ENCODE measurements at regions not wholly inside any gene's neighbourhood (a gene's known extent, or its start where the extent isn't known, plus 50 kb on each side); places are given as distances from the start of the nearest gene placed in this dataset.

DNA sequence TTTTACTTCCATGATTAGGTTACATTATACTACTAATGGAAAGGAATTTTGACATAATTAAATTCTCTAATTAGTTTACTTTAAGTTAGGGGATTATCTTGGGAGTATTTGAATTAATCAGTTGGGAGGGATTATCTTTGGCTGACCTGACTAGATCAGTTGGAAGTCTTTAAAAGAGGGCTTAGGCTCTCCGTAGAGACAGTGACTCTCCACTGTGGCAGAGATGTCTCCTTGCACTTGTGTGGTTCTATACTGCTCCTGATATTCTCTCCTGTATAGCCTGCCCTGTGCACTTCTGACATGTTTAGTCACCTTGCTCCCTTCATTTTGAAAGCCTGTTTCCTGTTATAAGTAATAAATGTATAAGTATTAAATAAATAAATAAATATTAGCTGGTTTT is 1612.3 kb upstream of the PRR20A start:
- H3K27me3 ChIP-seq (ENCODE audit: control insufficient read depth, insufficient read depth, low read length), result no peaks in the 10 kb centered on the region
- no CpG with 5 or more reads among the region's 1 CpG for WGBS (ENCODE audit: insufficient coverage, insufficient read length)
- no peak for DNase-seq (ENCODE audit: low read depth, low spot score)
- H3K36me3 ChIP-seq (ENCODE audit: control insufficient read depth, insufficient read depth, low read length), result no peaks in the 10 kb centered on the region
- H3K4me1 ChIP-seq (ENCODE audit: control insufficient read depth, insufficient read depth, low read length), result no peaks in the 10 kb centered on the region
- H3K4me3 ChIP-seq (ENCODE audit: low read length), result no peak overlapping the region
- H3K27ac ChIP-seq (ENCODE audit: low read length), result no peak overlapping the region
- no peaks in the 10 kb centered on the region for H3K9me3 ChIP-seq (ENCODE audit: control insufficient read depth, insufficient read depth, low read length)

- Histone ChIP-seq H3K36me3 (ENCODE audit: control insufficient read depth, insufficient read depth, low read length) (no peaks in the 10 kb centered on the region), H3K27ac (ENCODE audit: low read length) (no peak overlapping the region), H3K4me1 (ENCODE audit: control insufficient read depth, insufficient read depth, low read length) (no peaks in the 10 kb centered on the region), H3K9me3 (ENCODE audit: control insufficient read depth, insufficient read depth, low read length) (no peaks in the 10 kb centered on the region), H3K27me3 (ENCODE audit: control insufficient read depth, insufficient read depth, low read length) (no peaks in the 10 kb centered on the region), H3K4me3 (ENCODE audit: low read length) (no peak overlapping the region)
- DNase-seq (ENCODE audit: low read depth, low spot score), result no peak
- WGBS (ENCODE audit: insufficient coverage, insufficient read length), result no CpG with 5 or more reads among the region's 1 CpG
Measured at GRCh38 chr13:55534306-55534705, 1606.4 kb upstream of the PRR20A start.

GRCh38 chr13:55538424-55538823 is 1602.3 kb upstream of the PRR20A start:
- Histone ChIP-seq H3K4me3 (ENCODE audit: low read length) (no peak overlapping the region), H3K27ac (ENCODE audit: low read length) (no peak overlapping the region), H3K27me3 (ENCODE audit: control insufficient read depth, insufficient read depth, low read length) (no peaks in the 10 kb centered on the region), H3K36me3 (ENCODE audit: control insufficient read depth, insufficient read depth, low read length) (no peaks in the 10 kb centered on the region), H3K9me3 (ENCODE audit: control insufficient read depth, insufficient read depth, low read length) (no peaks in the 10 kb centered on the region), H3K4me1 (ENCODE audit: control insufficient read depth, insufficient read depth, low read length) (no peaks in the 10 kb centered on the region)
- no CpG with 5 or more reads among the region's 2 CpGs for WGBS (ENCODE audit: insufficient coverage, insufficient read length)
- no peak for DNase-seq (ENCODE audit: low read depth, low spot score)

DNA sequence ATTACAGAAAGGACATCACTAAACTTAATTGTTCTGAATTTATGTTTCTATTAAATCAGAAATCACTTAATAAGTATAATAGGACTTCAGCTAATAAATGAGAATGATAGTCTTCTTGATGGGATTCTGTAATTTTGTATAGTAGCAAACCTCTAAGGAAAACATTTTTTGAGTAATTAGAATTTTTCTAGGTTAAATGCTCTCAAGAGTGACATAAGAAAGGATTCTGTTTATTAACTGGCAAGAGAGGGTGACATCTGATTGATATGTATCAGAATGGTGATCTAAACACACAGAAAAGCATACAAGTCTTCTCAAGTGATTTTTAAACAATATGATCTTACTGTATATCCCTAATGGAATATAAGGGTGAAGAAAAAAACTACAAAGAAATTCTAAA is 1597.7 kb upstream of the PRR20A start:
- Histone ChIP-seq H3K4me3 (ENCODE audit: low read length) (no peak overlapping the region), H3K4me1 (ENCODE audit: control insufficient read depth, insufficient read depth, low read length) (no peaks in the 10 kb centered on the region), H3K27ac (ENCODE audit: low read length) (no peak overlapping the region), H3K9me3 (ENCODE audit: control insufficient read depth, insufficient read depth, low read length) (no peaks in the 10 kb centered on the region), H3K36me3 (ENCODE audit: control insufficient read depth, insufficient read depth, low read length) (no peaks in the 10 kb centered on the region), H3K27me3 (ENCODE audit: control insufficient read depth, insufficient read depth, low read length) (no peaks in the 10 kb centered on the region)
- DNase-seq (ENCODE audit: low read depth, low spot score), result no peak

DNA sequence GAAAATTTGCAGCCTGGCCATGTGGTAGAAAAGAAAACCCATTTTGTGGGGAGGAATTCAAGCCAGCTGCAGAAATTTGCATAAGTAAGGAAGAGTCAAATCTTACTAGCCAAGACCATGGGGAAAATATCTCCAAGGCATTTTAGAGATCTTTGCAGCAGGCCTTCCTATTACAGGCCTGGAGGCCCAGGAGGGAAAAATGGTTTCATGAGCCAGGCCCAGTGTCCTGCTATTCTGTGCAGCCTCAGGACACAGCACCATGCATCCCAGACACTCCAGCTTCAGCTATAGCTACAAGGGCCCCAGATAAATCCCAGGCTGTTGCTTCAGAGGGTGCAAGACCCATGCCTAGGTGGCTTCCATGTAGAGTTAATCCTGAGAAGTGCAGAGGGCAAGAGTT is 1590.1 kb upstream of the PRR20A start:
- H3K27ac ChIP-seq (ENCODE audit: low read length), result no peak overlapping the region
- no peaks in the 10 kb centered on the region for H3K27me3 ChIP-seq (ENCODE audit: control insufficient read depth, insufficient read depth, low read length)
- peaks cover 6% of the 10 kb centered on the region for H3K9me3 ChIP-seq (ENCODE audit: control insufficient read depth, insufficient read depth, low read length)
- H3K4me3 ChIP-seq (ENCODE audit: low read length), result no peak overlapping the region
- no peaks in the 10 kb centered on the region for H3K4me1 ChIP-seq (ENCODE audit: control insufficient read depth, insufficient read depth, low read length)
- H3K36me3 ChIP-seq (ENCODE audit: control insufficient read depth, insufficient read depth, low read length), result peaks cover 4% of the 10 kb centered on the region; the same call in 1 of the 2 replicates
- no peak for DNase-seq (ENCODE audit: low read depth, low spot score)

DNA sequence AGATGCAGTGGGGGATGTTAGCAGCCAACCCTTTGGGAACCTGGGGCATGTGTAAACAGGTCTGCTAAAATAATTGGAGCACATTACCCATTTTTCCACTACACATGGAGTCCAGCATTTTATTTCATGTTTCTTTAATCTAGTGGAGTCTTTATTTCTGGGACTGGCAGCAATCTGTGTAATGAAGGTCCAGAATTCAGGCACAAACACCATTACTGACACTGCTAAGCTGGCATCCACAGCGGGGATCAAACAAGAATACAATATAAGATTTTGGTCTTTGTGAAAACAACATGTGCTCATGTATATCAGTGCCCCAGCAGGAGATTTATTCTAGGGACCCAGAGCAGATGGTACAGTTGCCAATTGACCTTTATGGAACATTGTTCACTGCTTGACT is 1587.0 kb upstream of the PRR20A start:
- Histone ChIP-seq H3K36me3 (ENCODE audit: control insufficient read depth, insufficient read depth, low read length) (peaks cover 4% of the 10 kb centered on the region; the same call in 1 of the 2 replicates), H3K9me3 (ENCODE audit: control insufficient read depth, insufficient read depth, low read length) (peaks cover 6% of the 10 kb centered on the region), H3K4me3 (ENCODE audit: low read length) (no peak overlapping the region), H3K4me1 (ENCODE audit: control insufficient read depth, insufficient read depth, low read length) (no peaks in the 10 kb centered on the region), H3K27ac (ENCODE audit: low read length) (no peak overlapping the region), H3K27me3 (ENCODE audit: control insufficient read depth, insufficient read depth, low read length) (no peaks in the 10 kb centered on the region)
- DNase-seq (ENCODE audit: low read depth, low spot score), result no peak
- no CpG with 5 or more reads among the region's 1 CpG for WGBS (ENCODE audit: insufficient coverage, insufficient read length)

GRCh38 chr13:55554741-55555140 is 1586.0 kb upstream of the PRR20A start:
- no CpG with 5 or more reads among the region's 1 CpG for WGBS (ENCODE audit: insufficient coverage, insufficient read length)

GRCh38 chr13:55560331-55560730 is 1580.4 kb upstream of the PRR20A start:
- no peaks in the 10 kb centered on the region for H3K4me1 ChIP-seq (ENCODE audit: control insufficient read depth, insufficient read depth, low read length)
- no peak overlapping the region for H3K4me3 ChIP-seq (ENCODE audit: low read length)
- H3K9me3 ChIP-seq (ENCODE audit: control insufficient read depth, insufficient read depth, low read length), result no peaks in the 10 kb centered on the region
- no peaks in the 10 kb centered on the region for H3K36me3 ChIP-seq (ENCODE audit: control insufficient read depth, insufficient read depth, low read length)
- DNase-seq (ENCODE audit: low read depth, low spot score), result no peak
- H3K27me3 ChIP-seq (ENCODE audit: control insufficient read depth, insufficient read depth, low read length), result no peaks in the 10 kb centered on the region
- H3K27ac ChIP-seq (ENCODE audit: low read length), result no peak overlapping the region

More at GRCh38 chr13:55554741-55555140, 1586.0 kb upstream of the PRR20A start:
- no peak for DNase-seq (ENCODE audit: low read depth, low spot score)
- H3K27ac ChIP-seq (ENCODE audit: low read length), result no peak overlapping the region
- peaks cover 4% of the 10 kb centered on the region; the same call in 1 of the 2 replicates for H3K36me3 ChIP-seq (ENCODE audit: control insufficient read depth, insufficient read depth, low read length)
- H3K4me1 ChIP-seq (ENCODE audit: control insufficient read depth, insufficient read depth, low read length), result no peaks in the 10 kb centered on the region
- H3K27me3 ChIP-seq (ENCODE audit: control insufficient read depth, insufficient read depth, low read length), result no peaks in the 10 kb centered on the region
- H3K9me3 ChIP-seq (ENCODE audit: control insufficient read depth, insufficient read depth, low read length), result peaks cover 6% of the 10 kb centered on the region
- no peak overlapping the region for H3K4me3 ChIP-seq (ENCODE audit: low read length)

- no peak overlapping the region for H3K4me3 ChIP-seq (ENCODE audit: low read length)
- no peaks in the 10 kb centered on the region for H3K27me3 ChIP-seq (ENCODE audit: control insufficient read depth, insufficient read depth, low read length)
- DNase-seq (ENCODE audit: low read depth, low spot score), result no peak
- no peaks in the 10 kb centered on the region for H3K9me3 ChIP-seq (ENCODE audit: control insufficient read depth, insufficient read depth, low read length)
- H3K4me1 ChIP-seq (ENCODE audit: control insufficient read depth, insufficient read depth, low read length), result no peaks in the 10 kb centered on the region
- no CpG with 5 or more reads among the region's 2 CpGs for WGBS (ENCODE audit: insufficient coverage, insufficient read length)
- H3K36me3 ChIP-seq (ENCODE audit: control insufficient read depth, insufficient read depth, low read length), result no peaks in the 10 kb centered on the region
- no peak overlapping the region for H3K27ac ChIP-seq (ENCODE audit: low read length)
Measured at GRCh38 chr13:55563267-55563666, 1577.5 kb upstream of the PRR20A start.

- Histone ChIP-seq H3K4me3 (ENCODE audit: low read length) (no peak overlapping the region), H3K4me1 (ENCODE audit: control insufficient read depth, insufficient read depth, low read length) (no peaks in the 10 kb centered on the region), H3K27me3 (ENCODE audit: control insufficient read depth, insufficient read depth, low read length) (no peaks in the 10 kb centered on the region), H3K27ac (ENCODE audit: low read length) (no peak overlapping the region), H3K36me3 (ENCODE audit: control insufficient read depth, insufficient read depth, low read length) (no peaks in the 10 kb centered on the region), H3K9me3 (ENCODE audit: control insufficient read depth, insufficient read depth, low read length) (no peaks in the 10 kb centered on the region)
- no peak for DNase-seq (ENCODE audit: low read depth, low spot score)
- WGBS (ENCODE audit: insufficient coverage, insufficient read length), result no CpG with 5 or more reads among the region's 2 CpGs
Measured at GRCh38 chr13:55566334-55566733, 1574.4 kb upstream of the PRR20A start.

- Histone ChIP-seq H3K27me3 (ENCODE audit: control insufficient read depth, insufficient read depth, low read length) (no peaks in the 10 kb centered on the region), H3K36me3 (ENCODE audit: control insufficient read depth, insufficient read depth, low read length) (no peaks in the 10 kb centered on the region), H3K27ac (ENCODE audit: low read length) (no peak overlapping the region), H3K4me1 (ENCODE audit: control insufficient read depth, insufficient read depth, low read length) (no peaks in the 10 kb centered on the region), H3K9me3 (ENCODE audit: control insufficient read depth, insufficient read depth, low read length) (no peaks in the 10 kb centered on the region), H3K4me3 (ENCODE audit: low read length) (no peak overlapping the region)
- WGBS (ENCODE audit: insufficient coverage, insufficient read length), result no CpG with 5 or more reads among the region's 3 CpGs
- DNase-seq (ENCODE audit: low read depth, low spot score), result no peak
Measured at GRCh38 chr13:55566779-55567178, 1573.9 kb upstream of the PRR20A start.
